CD14-positive monocyte (primary cell): ENCODE measurements at regions not wholly inside any gene's neighbourhood (a gene's known extent, or its start where the extent isn't known, plus 50 kb on each side); places are given as distances from the start of the nearest gene placed in this dataset.

Source experiments
- DNase-seq, 3 donors: peaks; one replicate each; pipeline ENCODE4 v3.0.0-alpha.2; 2011 to 2022
- H2AFZ ChIP-seq: 2 replicates; pipeline ENCODE4 v1.6.0; 2012; ENCODE audit warnings: mild to moderate bottlenecking, low read depth, low read length, inconsistent platforms; ENCODE audit not compliant: insufficient read depth, poor library complexity, severe bottlenecking
- H3K27ac ChIP-seq, 2 donors: 1 replicate in 1 of 2; 2 replicates in 1 of 2; pipeline ENCODE4 v1.5.1; 2012 to 2013; ENCODE audit warnings: low read length in 2 of 2, control low read depth in 1 of 2, inconsistent platforms in 1 of 2, low read depth in 1 of 2, mild to moderate bottlenecking in 1 of 2
- H3K27me3 ChIP-seq, 2 donors: one replicate each; pipeline versions ENCODE4 v1.6.0 to v1.6.1; 2011 to 2013; ENCODE audit warnings: low read length in 2 of 2; ENCODE audit not compliant: control insufficient read depth in 2 of 2, insufficient read depth in 2 of 2
- H3K36me3 ChIP-seq, 2 donors: replicated peaks in 1 of 2; 1 replicate in 1 of 2; 2 replicates in 1 of 2; pipeline versions ENCODE4 v1.5.1 to v1.6.1; 2012 to 2013; ENCODE audit warnings: low read length in 2 of 2, control low read depth in 1 of 2, inconsistent platforms in 1 of 2, mild to moderate bottlenecking in 1 of 2; ENCODE audit not compliant: insufficient read depth in 2 of 2, control insufficient read depth in 1 of 2
- H3K4me1 ChIP-seq, 2 donors: 1 replicate in 1 of 2; 2 replicates in 1 of 2; pipeline versions ENCODE4 v1.5.1 to v1.6.1; 2012 to 2013; ENCODE audit warnings: low read length in 2 of 2, control low read depth in 1 of 2, inconsistent platforms in 1 of 2, mild to moderate bottlenecking in 1 of 2, moderate library complexity in 1 of 2; ENCODE audit not compliant: insufficient read depth in 2 of 2, control insufficient read depth in 1 of 2
- H3K4me2 ChIP-seq: replicated peaks from 2 replicates; pipeline ENCODE3; 2012; ENCODE audit warnings: low read length, moderate library complexity, mild to moderate bottlenecking; ENCODE audit not compliant: poor library complexity, severe bottlenecking; ENCODE audit errors: extremely low read depth
- H3K4me3 ChIP-seq, 3 experiments: fragments of 200-600 bp in 1 of 3; sonication (generic) in 1 of 3; replicated peaks in 1 of 3; 1 replicate in 2 of 3; 2 replicates in 1 of 3; pipeline ENCODE4 v1.5.1; 2011 to 2013; ENCODE audit warnings: low read length in 3 of 3, mild to moderate bottlenecking in 3 of 3, control low read depth in 2 of 3, low read depth in 2 of 3, inconsistent platforms in 1 of 3, moderate library complexity in 1 of 3
- H3K79me2 ChIP-seq: 2 replicates; pipeline ENCODE4 v1.6.0; 2012; ENCODE audit warnings: mild to moderate bottlenecking, control low read depth, inconsistent platforms, low read length, moderate library complexity; ENCODE audit not compliant: insufficient read depth
- H3K9ac ChIP-seq: 2 replicates; pipeline ENCODE4 v1.6.0; 2017; ENCODE audit warnings: low read length, mild to moderate bottlenecking; ENCODE audit not compliant: insufficient read depth, poor library complexity, severe bottlenecking
- H3K9me3 ChIP-seq, 2 donors: replicated peaks in 1 of 2; 1 replicate in 1 of 2; 2 replicates in 1 of 2; pipeline versions ENCODE4 v1.5.1 to v1.6.1; 2012 to 2013; ENCODE audit warnings: low read length in 2 of 2, control low read depth in 1 of 2; ENCODE audit not compliant: control insufficient read depth in 1 of 2, insufficient read depth in 1 of 2
- H4K20me1 ChIP-seq: 2 replicates; pipeline ENCODE4 v1.6.0; 2012; ENCODE audit warnings: mild to moderate bottlenecking, low read length, control low read depth, moderate library complexity; ENCODE audit not compliant: insufficient read depth
- H3K27ac Mint-ChIP-seq, 7 donors: one replicate each; pipeline ENCODE4 v1.8.0; 2020; ENCODE audit warnings: mild to moderate bottlenecking in 7 of 7, mixed read lengths in 7 of 7, moderate library complexity in 6 of 7, inconsistent platforms in 2 of 7
- H3K27me3 Mint-ChIP-seq, 3 donors: one replicate each; pipeline ENCODE4 v1.8.0; 2021 to 2022; ENCODE audit warnings: low read depth in 3 of 3, mild to moderate bottlenecking in 3 of 3, mixed read lengths in 3 of 3, moderate library complexity in 3 of 3, inconsistent platforms in 1 of 3
- H3K36me3 Mint-ChIP-seq, 2 donors: one replicate each; pipeline ENCODE4 v1.8.0; 2020; ENCODE audit warnings: mixed read lengths in 2 of 2, inconsistent platforms in 1 of 2, mild to moderate bottlenecking in 1 of 2
- H3K4me1 Mint-ChIP-seq: one replicate; pipeline ENCODE4 v1.8.0; 2020; ENCODE audit warnings: mild to moderate bottlenecking, mixed read lengths
- H3K4me3 Mint-ChIP-seq, 2 donors: one replicate each; pipeline ENCODE4 v1.8.0; 2020; ENCODE audit warnings: mild to moderate bottlenecking in 2 of 2, mixed read lengths in 2 of 2, moderate library complexity in 1 of 2
- H3K9me3 Mint-ChIP-seq, 7 donors: one replicate each; pipeline ENCODE4 v1.8.0; 2020 to 2022; ENCODE audit warnings: mixed read lengths in 7 of 7, mild to moderate bottlenecking in 6 of 7, moderate library complexity in 6 of 7, inconsistent platforms in 2 of 7
- CTCF ChIP-seq: fragments of 200-600 bp; IDR thresholded peaks from one replicate; pipeline ENCODE4 v1.8.0; 2022; ENCODE audit warnings: antibody characterized with exemption, mild to moderate bottlenecking
- WGBS: methylation state at CpG from one replicate; pipeline ENCODE4 v1.1.5; 2013; ENCODE audit warnings: missing lambda C conversion rate; ENCODE audit not compliant: insufficient coverage; 5-methylcytosine and 5-hydroxymethylcytosine counted together
- intact Hi-C, 2 donors: fragments of 100-400 bp; cut with micrococcal nuclease; formaldehyde crosslinking; loops; one replicate each; pipeline versions ENCODE4 v1.15.0 to v1.15.1; 2023

- Histone ChIP-seq H3K36me3 (no peaks in the 10 kb centered on the region), H3K4me2 (no peak overlapping the region), H2AFZ (no peak overlapping the region), H3K79me2 (no peaks in the 10 kb centered on the region), H3K4me1 (no peaks in the 10 kb centered on the region), H3K4me3 (no peak overlapping the region), H3K27ac (no peak overlapping the region), H4K20me1 (no peaks in the 10 kb centered on the region), H3K9ac (no peak overlapping the region), H3K9me3 (peaks cover 8 to 16% of the 10 kb centered on the region in 2 donors), H3K27me3 (no peaks in the 10 kb centered on the region)
- no peak for TF ChIP-seq CTCF
- Mint-ChIP-seq H3K9me3 (peaks cover 6 to 21% (median 15%) of the 10 kb centered on the region in 7 donors), H3K36me3 (no peaks in the 10 kb centered on the region), H3K4me1 (no peaks in the 10 kb centered on the region), H3K27ac (no peak overlapping the region), H3K4me3 (no peak overlapping the region), H3K27me3 (peaks cover 0 to 3% (median 2%) of the 10 kb centered on the region in 3 donors)
- intact Hi-C loops: loop anchor here in 1 of 2 donors (2.0 kb wide), 1 partner anchor 73 kb away; no protein-coding TSS in a partner anchor
- no peak for DNase-seq
- WGBS: 90% methylated on average over 1 of the region's 1 CpG
These were observed 83.5 kb upstream of the ACTRT2 start for GRCh38 chr1:2937805-2938204.

- WGBS: 100% methylated on average over 1 of the region's 1 CpG
- Histone ChIP-seq H3K9me3 (peaks cover 8 to 16% of the 10 kb centered on the region in 2 donors), H3K27me3 (no peaks in the 10 kb centered on the region), H4K20me1 (no peaks in the 10 kb centered on the region), H3K4me3 (no peak overlapping the region), H3K36me3 (no peaks in the 10 kb centered on the region), H3K27ac (no peak overlapping the region), H3K9ac (no peak overlapping the region), H2AFZ (no peak overlapping the region), H3K4me1 (no peaks in the 10 kb centered on the region), H3K4me2 (no peak overlapping the region), H3K79me2 (no peaks in the 10 kb centered on the region)
- H3K9me3 Mint-ChIP-seq: peaks cover 6 to 21% (median 15%) of the 10 kb centered on the region in 7 donors
- H3K36me3 Mint-ChIP-seq: no peaks in the 10 kb centered on the region
- DNase-seq: no peak
- no peak for TF ChIP-seq CTCF
- H3K4me3 Mint-ChIP-seq: no peak overlapping the region
- H3K27ac Mint-ChIP-seq: no peak overlapping the region
- no peaks in the 10 kb centered on the region for H3K4me1 Mint-ChIP-seq
- peaks cover 0 to 3% (median 3%) of the 10 kb centered on the region in 3 donors for H3K27me3 Mint-ChIP-seq
- intact Hi-C loops: no loop called here
These were observed 82.2 kb upstream of the ACTRT2 start for GRCh38 chr1:2939041-2939552.
